Hindlimb muscle (tissue), 1 donor: ENCODE measurements at regions not wholly inside any gene's neighbourhood (a gene's known extent, or its start where the extent isn't known, plus 50 kb on each side); places are given as distances from the start of the nearest gene placed in this dataset.

ENCODE experiments used
- DNase-seq: peaks from one replicate; pipeline ENCODE4 v3.0.0-alpha.2; 2013

DNA sequence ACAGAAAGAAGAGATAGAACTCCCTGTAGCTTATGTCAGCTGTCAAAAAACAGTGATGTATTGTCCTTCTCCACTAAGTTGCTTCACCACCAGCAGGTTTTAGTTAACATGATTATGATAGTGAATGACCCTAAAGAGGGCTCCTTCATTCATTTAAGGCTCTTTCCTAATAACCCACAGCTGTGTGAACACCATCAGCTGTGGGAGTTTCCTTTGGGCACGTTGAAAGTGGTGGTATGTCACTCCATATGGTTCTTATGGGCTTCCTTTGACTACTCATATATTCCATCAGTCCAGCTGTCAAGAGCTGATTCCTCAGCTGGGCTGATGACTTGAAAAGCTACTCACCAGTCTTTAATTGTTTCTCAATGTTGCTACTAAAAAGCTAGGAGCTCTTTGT lies 210.3 kb downstream of the UBE2E3 start:
- no peak for DNase-seq

DNA sequence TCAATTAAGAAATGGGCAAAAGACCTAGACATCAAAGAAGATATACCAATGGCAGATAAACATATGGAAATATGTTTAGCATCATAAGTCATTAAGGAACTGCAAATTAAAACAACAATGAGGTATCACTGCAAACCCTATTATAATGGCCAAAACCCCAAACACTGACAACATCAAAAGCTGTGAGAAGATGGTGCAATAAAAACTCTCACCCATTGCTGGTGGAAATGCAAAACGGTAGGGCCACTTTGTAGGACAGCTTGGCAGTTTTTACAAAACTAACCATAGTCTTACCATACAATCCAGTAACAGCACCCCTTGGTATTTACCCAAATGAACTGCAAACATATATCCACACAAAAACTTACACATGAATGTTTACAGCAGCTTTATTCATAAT lies 213.1 kb downstream of the UBE2E3 start:
- no peak for DNase-seq

DNA sequence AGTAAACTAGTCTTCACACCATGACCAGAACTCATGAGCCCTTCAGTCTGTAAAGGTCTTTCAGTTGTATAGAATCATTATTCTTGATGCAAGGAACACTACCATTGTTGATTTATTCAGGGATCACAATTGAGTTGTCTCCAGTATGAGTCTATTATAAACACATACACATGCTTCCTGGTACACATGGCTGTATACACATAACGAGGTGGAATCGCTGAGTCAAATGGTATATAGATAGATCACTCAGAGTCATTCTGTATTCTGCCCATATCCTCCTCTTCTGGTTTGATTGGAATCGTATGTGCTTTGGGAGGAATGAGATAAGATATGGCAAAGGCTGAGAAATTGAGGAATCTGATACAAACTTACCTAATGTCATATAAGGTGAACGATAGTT lies 216.0 kb downstream of the UBE2E3 start:
- DNase-seq = no peak

DNA sequence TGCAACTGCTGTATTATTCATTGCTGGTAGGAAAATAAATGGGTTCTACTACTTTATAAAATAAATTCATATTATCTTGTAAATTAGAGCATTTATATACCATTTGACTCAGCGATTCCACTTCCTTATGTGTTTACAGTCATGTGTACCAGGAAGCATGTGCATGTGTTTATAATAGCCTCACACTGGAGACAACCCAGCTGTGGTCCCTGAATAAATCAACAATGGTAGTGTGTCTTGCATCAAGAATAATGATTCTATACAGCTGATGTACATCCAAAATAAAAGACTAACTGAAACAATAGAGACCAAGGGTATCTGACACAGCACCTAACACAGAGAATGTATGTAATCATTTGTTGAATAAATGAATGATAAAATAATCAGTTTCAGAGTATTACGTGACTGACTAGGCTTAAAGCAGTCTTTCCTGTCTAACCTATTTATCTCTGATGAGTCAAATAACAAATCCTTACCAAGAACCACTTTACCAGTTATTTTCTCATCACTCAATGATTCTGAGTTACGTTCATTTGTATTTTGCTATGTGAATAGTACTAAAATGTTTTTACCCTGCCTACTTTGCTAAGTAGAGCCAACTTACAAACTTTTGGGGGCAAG lies 216.8 kb downstream of the UBE2E3 start:
- no peak for DNase-seq

DNA sequence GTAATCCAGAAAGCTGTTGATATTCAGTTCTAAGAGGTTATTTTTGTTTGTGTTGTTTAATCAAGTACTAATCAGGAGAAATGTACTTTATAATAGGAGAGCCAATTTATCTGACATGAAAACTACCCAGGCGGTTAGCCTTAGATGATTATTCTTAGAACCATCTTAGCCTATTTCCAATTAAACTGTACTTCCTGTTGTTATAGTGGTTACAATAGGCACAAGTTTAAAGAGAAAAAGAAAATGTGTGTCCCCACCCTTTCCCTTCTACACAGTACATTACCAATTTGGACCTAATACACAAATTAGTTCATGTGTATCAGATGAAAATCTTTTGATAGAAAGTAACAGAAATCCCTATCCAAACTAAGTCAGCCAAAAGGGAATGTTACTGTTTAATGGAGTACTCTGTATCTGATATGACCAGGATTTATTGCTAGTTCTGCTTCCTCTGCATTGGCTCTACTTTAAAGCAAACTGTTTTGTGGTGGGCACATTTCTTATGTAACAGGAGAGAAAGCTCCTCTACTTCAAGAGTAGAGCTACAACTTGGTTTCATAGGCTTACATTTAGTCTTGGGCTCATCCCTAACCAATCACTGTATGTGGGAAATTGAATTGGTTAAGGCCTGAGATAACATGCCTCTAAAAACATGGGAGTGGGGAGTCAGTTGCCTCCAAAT lies 217.9 kb downstream of the UBE2E3 start:
- DNase-seq = no peak

DNA sequence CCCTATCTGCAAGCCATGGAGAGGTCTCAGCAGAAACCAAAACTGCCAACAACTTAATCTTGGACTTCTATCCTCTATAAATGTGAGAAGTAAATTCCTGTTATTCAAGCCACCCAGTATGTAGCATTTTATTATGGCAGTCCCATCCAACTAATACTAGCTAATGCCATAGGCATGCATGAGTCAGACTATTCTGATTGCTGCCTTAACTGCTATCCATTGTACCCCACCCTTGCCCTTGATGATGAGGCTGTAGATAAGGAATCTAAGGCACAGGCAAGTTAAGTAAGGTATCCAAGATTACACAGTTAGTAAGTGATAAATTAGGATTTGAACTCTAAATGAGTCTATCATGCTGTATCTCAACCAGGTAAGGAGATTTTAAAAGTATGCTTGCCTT lies 223.0 kb downstream of the UBE2E3 start:
- DNase-seq = no peak

DNA sequence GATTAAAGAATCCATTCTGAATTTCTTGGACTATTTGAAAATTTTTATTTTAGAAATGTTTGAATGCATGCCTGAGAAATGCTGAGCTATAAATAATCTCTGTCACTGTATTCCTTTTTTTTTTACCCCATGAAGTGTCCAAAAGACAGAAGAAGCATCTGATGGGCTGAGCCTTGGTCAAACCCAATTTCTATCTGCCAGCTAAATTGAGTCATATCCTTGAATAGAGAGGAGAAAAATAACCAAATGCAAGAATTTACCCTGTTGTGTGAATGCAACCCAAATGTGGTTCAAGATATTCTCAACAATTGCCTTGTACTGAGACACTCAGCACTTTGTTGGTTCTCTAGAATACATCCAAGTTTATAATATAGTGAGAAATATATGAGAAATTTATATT lies 223.5 kb downstream of the UBE2E3 start:
- no peak for DNase-seq

DNA sequence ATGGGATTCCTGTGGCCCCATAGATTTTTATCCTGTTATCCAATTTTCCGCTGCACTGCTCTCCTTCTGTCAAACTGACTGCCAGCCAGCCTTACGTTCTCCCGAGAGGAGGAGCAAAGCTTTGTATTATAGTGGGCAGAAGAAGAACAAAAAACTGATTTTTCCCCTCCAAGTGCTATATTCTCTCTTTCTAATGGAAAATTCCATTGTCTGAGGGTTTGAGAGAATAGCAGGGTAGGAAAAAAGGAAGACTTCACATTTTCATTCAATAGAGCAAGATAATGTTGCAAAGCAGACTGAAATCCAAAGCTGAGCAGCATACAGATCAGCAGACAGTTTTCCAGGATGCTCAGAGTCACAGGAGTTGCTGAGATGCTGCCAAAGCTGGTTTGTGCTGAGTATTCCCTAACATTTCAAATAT lies 238.0 kb downstream of the UBE2E3 start:
- no peak for DNase-seq

DNA sequence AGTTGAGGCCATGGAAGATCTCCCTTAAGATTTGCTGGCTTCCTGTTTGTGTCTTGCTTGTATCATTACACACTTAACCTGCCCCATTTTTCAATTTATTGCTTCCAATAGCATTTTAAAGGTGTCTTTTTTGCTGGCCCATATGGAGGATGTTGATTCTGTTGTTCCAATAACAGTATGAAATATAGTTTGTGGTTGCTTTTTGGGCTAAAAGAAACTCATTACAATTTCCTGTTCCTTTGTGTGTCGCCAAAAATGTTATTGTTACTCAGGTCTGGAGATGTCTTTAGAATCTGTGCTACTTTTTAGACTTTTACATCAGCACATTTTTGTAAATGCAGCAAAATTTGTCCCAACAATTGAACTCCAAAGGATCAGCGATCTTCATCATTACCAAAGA lies 234.0 kb upstream of the ITGA4 start:
- DNase-seq = no peak

DNA sequence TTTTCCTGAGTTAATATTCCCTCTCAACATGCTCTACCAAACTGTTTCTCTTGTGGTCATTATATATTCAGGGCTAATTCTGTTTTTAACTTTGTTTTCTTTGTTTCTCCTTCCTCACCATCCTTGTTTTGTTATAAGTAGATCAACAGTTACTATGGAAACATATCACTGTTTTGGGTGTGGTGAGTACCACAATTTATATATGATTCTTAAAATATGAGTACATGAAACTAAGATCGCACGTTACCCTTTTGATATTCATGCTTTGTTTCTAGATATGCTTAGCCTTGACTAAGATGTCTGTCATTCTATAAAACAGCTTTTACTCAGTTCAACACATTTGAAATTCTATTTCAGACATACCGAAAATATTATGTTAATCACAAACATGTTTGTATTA lies 232.3 kb upstream of the ITGA4 start:
- no peak for DNase-seq

DNA sequence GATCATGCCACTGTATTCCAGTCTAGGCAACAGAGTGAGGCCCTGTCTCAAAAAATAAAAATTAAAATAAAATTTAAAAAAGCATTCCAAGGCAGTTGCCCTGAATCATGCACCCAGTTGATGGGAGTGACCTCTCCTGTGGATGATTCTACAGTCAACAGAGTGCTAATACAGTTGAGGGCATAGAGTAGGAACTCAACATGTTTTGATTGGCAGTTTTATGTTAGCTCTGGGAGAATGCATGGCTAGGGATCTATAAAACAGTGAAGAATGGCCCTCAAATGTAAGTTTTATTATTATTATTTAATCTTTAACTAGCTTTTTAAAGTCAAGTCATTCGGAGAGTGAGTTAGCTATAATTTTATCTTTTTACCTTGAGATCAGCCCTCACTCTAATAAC lies 228.5 kb upstream of the ITGA4 start:
- DNase-seq = no peak

DNA sequence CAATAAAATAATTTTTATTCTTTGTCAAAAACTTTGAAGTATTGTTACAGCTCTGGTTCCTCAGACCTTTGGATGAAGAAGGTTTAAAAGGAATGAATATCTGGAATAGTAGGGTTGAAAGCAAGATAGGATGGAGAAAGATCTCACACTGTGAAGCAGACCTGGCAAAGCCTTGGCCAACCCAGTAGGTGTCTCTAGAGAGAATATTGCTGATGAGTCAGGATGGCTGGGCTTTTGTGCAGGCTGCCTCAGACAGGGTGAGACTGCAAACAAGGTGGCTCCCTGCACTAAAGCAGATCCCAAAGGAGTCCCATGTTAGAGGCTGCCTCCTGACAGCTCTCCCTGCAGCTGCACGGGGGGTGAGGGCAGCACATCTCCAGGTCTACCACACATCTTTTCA lies 226.0 kb upstream of the ITGA4 start:
- no peak for DNase-seq

DNA sequence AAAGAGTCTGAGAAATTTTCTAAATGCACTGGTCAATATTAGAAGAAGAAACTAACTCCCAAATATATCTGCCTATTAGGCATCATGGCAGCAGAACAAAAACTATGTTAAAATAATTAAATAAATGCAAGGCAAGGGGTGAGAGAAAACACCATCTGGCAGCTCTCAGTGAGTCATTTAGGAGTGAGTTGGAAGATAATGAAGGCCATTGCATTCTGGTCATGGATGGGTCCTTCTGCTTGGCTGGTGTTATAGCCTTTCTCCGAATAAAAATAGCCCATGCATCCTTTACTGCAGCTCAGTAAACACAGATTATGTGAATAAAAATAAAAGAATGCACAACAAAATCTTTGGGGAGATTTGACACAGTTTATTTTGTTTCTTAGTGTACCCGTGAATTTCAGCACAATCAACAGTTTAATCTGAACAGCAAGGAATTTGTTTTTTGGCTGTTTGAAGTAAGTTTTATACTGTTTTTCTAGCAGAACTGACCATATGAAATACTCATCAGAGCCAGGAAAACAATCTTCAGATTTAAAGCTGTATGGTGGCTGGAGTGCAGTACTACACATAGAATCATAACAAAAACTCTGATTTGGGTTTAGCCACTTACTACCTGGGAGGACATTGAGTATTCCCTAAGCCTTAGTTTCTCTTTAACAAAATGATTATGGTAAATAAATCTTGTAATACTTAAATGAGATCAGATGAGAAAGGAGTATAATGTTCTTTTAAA lies 225.1 kb upstream of the ITGA4 start:
- no peak for DNase-seq

DNA sequence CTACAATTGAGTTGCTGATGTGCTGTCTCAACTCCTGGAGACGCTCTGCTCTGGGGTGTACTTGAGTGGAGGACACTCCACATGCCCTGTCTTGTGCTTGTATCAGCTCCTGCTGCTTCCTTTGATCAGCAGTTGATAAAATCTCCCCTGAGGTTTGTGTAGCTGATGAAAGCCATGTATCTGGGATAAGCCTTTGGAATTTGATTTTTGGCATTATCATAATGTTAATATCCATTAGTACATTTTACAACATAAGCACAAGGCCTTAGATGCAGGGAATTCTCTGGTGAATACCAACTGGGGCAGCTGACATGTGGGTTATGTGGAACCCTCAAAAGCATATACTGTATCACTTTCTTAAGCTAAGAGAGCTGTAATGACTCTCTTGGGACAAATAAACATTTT lies 222.7 kb upstream of the ITGA4 start:
- DNase-seq = no peak

DNA sequence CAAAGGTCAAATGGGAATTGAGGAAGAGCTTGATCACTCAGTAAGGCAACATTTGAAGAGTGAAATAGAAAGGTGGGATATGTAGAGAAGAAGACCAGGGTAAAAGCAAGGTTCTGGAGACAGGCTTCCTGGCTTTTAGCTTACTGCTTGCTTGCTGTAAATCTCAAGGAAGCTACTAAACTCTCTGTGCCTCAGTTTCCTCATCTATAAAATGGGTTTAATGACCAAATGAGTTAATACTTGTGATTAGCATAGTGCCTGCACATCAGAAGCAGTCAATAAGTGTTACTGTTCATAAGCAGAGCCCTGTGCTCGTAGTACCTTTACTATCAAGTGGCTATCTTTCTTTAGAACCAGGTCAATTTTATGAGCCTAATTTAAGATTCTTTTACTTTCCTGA lies 222.2 kb upstream of the ITGA4 start:
- no peak for DNase-seq

DNA sequence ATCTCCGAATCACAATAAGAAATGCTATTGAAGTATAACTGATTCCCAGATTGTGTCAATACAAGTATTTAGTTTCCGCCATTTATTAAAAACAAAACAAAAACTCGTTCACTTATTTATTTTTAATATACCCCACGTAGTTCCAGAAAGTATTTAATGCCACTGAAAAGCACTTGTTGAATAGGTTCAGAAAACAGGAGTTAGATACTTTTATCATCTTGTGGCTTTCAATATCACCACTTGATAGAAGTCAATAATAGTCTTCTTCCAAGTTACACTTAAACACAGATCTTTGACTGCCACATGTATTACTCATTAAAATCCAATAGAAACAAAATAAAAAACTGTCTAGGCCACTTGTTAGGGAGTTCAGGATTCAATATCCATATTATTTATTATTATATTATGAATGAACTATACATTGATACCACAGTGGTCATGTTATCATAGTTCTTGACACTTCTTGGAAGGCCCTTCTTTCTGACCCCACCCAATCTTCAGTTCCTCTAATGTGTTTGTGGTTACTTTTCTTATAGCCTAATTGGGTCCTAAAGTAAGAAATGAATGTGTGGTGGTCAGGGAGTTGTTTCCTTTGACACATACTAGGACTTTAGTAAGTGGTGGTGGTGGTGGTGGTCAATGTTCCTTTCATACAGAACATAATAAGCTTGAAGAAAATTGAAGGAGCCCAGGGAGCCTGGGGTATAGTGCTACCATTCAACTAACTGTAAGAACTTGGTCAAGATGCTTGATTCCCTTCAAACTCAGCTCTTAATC lies 221.3 kb upstream of the ITGA4 start:
- no peak for DNase-seq

DNA sequence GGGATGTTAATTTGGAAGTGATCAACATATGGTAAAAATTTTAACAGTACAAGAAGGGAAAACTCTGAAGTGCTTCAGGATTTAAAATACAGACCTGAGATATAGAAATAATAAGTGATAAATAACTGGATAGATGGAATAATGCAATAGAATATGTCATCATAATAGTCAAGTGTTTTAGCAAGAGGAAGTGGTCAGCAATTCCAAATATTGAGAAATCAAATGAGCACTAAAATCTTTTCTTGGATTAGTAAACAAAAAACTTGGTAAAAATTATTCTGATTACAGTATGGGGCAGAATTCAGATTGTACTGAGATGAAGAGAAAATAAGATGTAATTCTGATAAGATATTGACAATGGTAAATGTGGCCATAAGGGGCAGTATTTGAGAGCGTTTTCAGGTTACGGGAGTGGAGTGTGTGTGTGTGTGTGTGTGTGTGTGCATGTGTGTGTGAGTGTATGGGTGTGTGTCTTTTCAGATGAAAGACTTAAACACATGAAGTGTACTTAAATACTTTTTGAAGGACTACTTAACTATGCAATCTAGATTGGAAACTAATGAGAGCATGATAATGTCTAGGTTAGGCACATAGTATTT lies 217.9 kb upstream of the ITGA4 start:
- no peak for DNase-seq

DNA sequence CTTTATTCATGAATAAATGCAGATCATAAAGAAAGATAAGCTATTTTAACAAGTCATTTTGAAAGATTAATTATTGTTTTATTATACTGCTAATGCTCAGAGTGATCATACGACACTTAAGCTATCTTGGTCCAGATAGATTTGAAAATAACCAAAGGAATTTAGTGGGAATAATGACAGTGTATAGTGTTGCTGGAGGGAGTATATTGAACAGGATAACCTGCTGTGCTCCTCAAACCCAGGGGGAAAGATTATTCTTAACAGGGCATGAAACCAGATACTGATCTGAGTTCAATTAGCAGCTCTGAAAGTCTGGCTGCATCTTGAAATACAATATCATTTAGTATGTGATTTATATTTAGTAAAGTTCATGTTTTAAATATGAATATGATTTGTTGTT lies 216.3 kb upstream of the ITGA4 start:
- no peak for DNase-seq

DNA sequence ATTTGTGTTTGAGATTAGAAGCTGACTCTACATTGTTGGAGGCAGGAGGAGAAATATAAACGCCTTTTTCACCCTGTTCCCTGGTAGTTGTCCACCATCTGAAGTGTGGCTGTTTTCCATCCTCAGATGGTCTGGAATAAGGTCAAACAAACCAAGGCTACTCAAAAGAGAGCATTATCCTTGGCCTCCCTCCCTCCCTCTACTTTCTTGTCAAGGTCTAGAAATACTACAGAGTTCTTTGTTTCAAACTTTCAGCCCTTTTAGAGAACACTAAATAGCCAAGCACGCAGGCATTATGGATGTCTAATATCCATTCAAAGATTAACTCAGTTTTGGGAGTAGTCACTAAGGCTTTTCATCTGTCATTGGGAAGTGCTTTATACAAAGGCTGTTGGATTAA lies 215.8 kb upstream of the ITGA4 start:
- DNase-seq = no peak

DNA sequence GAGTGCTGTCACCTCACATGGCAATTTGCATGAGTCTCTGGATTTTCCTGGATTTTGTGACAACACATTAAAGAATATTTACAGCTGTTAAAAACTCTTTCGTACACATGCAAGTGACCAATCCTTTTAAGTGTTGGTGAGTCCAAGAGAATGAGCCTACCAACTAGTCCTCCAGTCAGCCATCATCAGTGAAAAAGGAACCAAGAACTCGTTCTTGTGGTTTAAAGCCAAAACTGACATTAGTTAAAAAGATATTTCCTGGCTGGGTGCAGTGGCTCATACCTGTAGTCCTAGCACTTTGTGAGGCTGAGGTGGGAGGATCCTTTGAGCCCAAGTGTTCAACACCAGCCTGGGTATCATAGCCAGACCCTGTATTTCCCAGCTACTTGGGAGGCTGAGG lies 215.4 kb upstream of the ITGA4 start:
- no peak for DNase-seq

DNA sequence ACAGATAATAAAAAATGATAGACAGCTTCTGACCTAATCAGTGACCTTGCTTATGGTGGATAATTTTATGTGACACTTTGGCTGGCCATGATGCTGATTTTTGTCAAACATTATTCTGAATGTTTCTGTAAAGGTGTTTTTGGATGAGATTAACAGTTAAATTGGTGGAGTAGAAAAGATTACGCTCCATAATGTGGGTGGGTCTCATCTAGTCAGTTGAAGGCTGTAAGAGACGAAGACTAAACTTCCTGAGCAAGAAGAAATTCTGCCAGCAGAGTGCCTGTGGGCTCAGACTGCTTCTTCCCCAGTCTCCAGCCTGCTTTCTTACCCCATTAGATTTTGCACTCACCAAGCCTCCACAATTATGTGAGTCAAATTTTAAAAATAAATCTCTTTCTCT lies 214.9 kb upstream of the ITGA4 start:
- DNase-seq = no peak

DNA sequence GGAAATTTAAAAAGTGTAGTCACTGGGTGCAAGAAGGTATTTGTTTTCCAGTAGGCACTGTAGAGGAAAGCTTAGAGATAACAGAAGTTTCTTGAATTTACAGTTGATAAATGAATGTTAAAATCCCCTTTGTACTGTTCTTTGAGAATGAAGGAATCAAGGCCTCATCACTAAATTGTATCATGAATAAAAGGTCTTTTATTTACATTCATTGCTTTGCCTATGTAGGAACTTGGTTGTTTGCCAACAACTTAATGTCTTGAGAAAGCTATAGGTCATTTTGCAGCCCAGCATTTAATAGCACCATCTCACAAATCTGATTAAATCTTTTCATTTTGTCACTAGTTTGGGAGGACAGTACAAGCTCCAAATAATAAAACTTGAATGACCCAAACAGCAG lies 213.9 kb upstream of the ITGA4 start:
- DNase-seq = no peak

DNA sequence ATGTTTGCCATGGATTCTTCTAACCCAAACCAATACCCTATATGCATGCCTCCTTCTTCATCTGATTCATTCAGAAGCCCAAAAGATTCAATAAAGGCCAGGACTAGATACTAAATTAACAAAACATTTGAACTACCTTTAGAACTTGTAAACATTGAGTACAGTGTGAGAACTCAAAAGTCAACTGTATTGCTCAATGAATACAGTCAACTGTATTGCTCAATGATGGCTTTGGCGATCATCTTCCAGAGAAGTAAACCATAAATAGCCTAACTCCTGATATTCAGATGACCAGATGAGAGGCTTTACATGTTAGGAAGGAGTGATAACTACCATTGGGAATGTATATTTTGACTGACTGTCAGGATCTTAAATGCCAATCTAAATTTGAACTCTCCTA lies 206.5 kb upstream of the ITGA4 start:
- no peak for DNase-seq
